HL-60 (cell line): ENCODE measurements at regions not wholly inside any gene's neighbourhood (a gene's known extent, or its start where the extent isn't known, plus 50 kb on each side); places are given as distances from the start of the nearest gene placed in this dataset.

Experiments
- POLR2AphosphoS5 ChIP-seq: IDR thresholded peaks from 2 replicates; pipeline ENCODE4 v1.6.1; 2012; ENCODE audit warnings: low read depth
- REST ChIP-seq: IDR thresholded peaks from 2 replicates; pipeline ENCODE4 v1.6.1; 2012; ENCODE audit warnings: low read depth; ENCODE audit not compliant: insufficient replicate concordance
- TF ChIP-seq, protein P1 (sequence below): IDR thresholded peaks from one replicate; pipeline ENCODE4 v1.5.1; 2011; ENCODE audit warnings: low read length, control low read depth, inconsistent platforms; ENCODE audit not compliant: insufficient read depth

GRCh38 chr9:89996773-89997172, 392.0 kb downstream of the GADD45G start:
- TF ChIP-seq, protein P1, sequence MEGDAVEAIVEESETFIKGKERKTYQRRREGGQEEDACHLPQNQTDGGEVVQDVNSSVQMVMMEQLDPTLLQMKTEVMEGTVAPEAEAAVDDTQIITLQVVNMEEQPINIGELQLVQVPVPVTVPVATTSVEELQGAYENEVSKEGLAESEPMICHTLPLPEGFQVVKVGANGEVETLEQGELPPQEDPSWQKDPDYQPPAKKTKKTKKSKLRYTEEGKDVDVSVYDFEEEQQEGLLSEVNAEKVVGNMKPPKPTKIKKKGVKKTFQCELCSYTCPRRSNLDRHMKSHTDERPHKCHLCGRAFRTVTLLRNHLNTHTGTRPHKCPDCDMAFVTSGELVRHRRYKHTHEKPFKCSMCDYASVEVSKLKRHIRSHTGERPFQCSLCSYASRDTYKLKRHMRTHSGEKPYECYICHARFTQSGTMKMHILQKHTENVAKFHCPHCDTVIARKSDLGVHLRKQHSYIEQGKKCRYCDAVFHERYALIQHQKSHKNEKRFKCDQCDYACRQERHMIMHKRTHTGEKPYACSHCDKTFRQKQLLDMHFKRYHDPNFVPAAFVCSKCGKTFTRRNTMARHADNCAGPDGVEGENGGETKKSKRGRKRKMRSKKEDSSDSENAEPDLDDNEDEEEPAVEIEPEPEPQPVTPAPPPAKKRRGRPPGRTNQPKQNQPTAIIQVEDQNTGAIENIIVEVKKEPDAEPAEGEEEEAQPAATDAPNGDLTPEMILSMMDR: no peak
- TF ChIP-seq POLR2AphosphoS5: no peak
- TF ChIP-seq REST: no peak
